ENCODE measurements at regions not wholly inside any gene's neighbourhood (a gene's known extent, or its start where the extent isn't known, plus 50 kb on each side); places are given as distances from the start of the nearest gene placed in this dataset.

GRCh38 chr7:84484502-84485079 is 290.0 kb upstream of the SEMA3A start:
- no peak for DNase-seq (ENCODE audit: low spot score)

- DNase-seq (ENCODE audit: low spot score), result no peak
These were observed 287.9 kb upstream of the SEMA3A start for GRCh38 chr7:84482476-84482875.

DNA sequence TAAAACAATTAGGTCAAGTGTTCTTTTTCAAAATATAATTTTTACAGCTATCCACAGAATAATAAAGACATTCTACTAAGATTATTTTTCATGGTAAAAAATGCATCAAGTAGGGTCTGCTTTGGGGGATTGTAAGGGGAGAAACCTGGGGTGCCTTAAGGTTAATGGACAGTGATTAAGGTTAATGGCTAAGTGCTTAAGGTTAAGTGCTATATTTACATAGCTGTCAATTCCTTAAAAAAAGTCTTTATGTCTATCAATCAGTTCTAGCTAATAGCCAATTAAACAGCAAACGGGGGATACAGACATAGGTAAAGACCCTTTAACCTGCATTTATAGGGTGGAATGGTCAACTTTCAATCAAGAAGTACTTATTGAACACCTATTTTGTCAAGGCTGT is 284.5 kb upstream of the SEMA3A start:
- no peak for DNase-seq (ENCODE audit: low spot score)

GRCh38 chr7:84477786-84478478 is 283.3 kb upstream of the SEMA3A start:
- DNase-seq (ENCODE audit: low spot score), result no peak

GRCh38 chr7:84474436-84474835 is 279.8 kb upstream of the SEMA3A start:
- no peak for DNase-seq (ENCODE audit: low spot score)

- no peak for DNase-seq (ENCODE audit: low spot score)
These were observed 277.0 kb upstream of the SEMA3A start for GRCh38 chr7:84471576-84471975.

DNA sequence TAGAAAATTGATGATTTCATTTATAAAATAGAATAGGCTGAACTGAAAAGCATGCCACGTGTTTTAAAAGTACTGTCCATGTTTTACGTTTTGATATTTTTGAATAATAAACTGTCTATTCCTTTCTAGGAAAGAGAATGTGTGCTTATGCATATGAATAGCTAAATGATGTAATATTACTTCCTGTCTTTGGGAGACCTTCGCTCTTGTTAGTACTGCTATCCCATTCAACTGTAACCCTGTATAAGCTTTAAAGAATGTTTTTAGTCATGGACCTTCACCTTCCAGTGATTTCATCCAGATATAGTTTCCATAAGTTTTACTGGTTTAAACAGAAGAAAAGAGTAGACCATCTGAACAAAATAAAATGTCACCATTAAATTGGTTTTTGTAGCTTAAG is 274.4 kb upstream of the SEMA3A start:
- DNase-seq (ENCODE audit: low spot score), result no peak

- DNase-seq (ENCODE audit: low spot score), result no peak
These were observed 267.7 kb upstream of the SEMA3A start for GRCh38 chr7:84462259-84462658.

- no peak for DNase-seq (ENCODE audit: low spot score)
These were observed 266.5 kb upstream of the SEMA3A start for GRCh38 chr7:84461093-84461492.

DNA sequence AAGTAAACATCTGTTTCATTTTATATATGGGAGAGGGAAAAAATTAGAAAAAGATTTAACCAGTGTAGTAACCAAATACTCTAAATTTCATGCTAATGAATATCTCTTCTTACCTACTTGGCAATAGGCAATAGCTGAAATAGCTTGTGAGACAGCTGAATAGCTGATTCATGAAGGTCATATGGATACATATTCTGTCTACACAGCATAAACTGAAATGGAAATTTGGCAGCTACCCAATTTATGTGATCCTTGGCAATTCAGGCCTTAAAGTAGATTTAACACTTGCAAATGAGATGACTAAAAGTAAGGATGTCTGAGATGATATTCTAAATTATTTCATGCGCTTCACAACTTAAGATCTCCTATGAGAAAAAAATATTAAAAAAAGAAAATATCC is 261.2 kb upstream of the SEMA3A start:
- DNase-seq (ENCODE audit: low spot score), result no peak

DNA sequence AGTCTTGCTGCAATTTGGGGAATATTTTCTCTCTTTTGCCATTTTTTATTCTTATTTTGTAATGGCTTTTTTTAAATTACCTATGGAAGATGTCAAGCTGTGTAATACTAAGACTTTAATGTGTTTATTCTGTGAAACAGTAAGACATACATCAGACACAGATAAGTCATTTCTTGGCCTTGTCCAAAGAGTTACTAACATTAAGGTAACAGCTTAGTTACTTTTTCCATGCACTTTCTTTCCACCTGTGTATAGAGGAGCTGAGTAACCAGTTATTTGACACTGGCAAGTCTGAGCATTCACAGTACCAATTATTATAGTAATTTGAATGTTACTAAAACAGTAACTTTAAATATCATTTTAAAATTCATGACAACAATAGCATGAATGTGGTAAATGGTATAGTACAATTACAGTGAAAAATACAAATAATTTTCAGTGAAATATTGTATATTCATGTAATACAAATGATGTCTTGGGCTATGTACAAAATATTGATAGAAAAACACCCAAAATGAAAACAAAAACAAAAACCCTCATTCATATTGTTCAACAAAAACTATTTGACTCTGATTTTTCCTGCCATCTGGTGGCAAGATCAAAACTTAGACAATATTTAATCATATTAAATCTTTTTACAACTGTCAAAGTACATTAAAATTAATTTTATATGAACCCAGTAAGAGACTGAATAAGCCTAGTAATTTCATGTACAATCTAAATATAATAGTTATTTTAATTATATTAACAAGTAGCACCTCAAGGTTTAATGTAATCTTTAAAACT is 259.8 kb upstream of the SEMA3A start:
- no peak for DNase-seq (ENCODE audit: low spot score)

- DNase-seq (ENCODE audit: low spot score), result no peak
These were observed 258.0 kb upstream of the SEMA3A start for GRCh38 chr7:84452618-84453017.

DNA sequence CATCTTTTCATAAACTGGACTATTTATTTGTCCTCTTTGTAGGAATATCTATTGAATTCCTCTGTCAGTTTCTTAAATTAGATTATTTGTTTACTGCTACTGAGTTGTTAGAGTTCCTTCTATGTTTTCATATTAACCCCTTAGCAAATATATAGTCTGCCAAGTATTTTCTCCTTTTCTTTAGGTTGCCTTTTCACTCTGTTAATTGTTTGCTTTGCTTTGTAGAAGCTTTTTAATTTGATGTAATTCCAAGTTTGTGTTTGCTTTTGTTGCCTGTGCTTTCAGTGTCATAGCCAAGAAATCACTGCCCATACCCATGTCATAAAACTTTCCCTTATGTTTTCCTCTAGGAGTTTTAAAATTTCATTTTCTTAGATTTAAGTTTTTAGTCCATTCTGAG is 256.2 kb upstream of the SEMA3A start:
- DNase-seq (ENCODE audit: low spot score), result no peak

DNA sequence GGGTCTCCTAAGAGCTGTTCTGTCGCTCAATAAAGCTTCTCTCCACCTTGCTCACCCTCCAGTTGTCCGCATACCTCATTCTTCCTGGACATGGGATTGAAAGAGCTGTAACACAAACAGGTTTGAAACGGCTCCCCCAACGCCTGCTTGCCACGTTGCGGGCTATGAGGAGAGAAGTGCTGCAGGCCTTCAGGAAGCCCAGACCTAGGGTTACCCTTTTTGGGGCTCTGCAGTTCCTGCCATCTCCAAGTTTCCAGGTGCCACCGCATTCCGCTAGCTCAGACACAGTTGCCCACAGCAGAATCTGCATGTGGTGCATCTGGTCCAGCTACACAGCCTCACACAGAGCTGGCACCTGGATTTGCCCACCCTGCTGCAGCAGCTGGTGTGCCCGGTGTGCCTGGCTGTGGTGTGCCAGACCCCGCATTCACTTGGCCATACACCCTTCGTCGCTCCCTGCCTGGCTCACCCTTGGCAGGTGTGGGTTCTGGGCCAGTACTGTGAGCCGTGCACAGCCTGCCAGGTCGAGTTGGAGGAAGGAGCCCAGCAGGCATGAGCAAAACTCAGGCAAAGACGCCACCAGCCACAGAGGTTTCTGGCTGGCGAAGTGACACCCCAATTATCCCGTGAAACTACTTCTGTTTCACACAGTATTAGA is 253.2 kb upstream of the SEMA3A start:
- DNase-seq (ENCODE audit: low spot score), result no peak

- no peak for DNase-seq (ENCODE audit: low spot score)
These were observed 252.4 kb upstream of the SEMA3A start for GRCh38 chr7:84446991-84447480.

- DNase-seq (ENCODE audit: low spot score), result no peak
These were observed 231.2 kb upstream of the SEMA3A start for GRCh38 chr7:84425702-84426259.

DNA sequence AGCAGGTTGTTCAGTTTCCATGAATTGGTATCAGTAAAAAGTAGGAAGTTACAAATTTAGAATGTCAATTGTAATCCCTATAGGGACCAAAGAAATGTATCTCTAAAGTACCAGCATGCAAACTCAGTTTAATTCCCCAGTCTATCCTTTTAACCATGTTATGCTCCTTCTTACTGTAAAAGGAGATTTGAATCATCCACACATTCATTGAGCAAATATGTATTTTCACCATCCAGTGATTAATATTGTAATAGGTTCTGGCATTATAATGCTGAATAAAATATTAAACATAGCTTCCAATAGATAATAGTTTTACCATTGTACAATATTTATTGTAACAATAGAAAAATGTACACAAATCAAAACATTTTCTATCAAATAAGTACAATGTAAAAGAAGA is 228.2 kb upstream of the SEMA3A start:
- no peak for DNase-seq (ENCODE audit: low spot score)

DNA sequence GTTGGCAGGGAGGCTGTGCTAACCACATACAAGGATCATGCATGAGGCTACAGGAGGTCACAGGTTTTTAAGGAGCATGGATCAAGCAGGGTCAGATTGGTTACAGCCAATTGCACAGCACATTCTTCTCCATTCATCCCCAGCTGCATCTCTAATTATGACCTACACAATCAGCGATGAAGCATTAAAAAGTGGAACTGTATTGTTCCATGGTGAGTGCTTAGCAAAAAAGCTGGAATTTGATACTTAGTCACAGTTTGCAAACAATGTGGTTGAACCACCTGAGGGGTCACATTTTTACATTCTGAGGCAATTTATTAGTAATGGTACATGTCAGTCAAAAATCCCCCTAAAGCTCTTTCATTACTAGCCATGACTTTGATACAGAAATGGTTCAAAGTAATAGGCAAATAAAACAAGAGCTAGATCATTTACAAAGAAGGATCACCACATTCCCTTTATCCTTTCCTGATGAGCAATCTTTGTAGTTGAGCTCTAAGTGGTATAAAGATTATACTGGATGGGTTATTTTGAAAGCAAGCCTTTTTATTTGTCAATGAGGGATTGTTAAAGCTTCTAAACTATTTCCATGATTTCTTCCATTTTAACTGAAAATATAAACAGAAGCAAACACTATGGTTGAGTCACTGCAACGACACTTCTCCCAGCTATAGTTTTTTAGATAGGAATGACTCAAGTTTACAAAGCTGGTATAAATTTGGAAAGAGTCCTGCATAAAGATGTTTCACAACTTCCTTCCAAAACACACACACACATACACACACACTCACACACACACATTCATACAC is 217.8 kb upstream of the SEMA3A start:
- no peak for DNase-seq (ENCODE audit: low spot score)

GRCh38 chr7:84399661-84400060 is 205.1 kb upstream of the SEMA3A start:
- no peak for DNase-seq (ENCODE audit: low spot score)

GRCh38 chr7:84394219-84394618 is 199.6 kb upstream of the SEMA3A start:
- DNase-seq (ENCODE audit: low spot score), result no peak

DNA sequence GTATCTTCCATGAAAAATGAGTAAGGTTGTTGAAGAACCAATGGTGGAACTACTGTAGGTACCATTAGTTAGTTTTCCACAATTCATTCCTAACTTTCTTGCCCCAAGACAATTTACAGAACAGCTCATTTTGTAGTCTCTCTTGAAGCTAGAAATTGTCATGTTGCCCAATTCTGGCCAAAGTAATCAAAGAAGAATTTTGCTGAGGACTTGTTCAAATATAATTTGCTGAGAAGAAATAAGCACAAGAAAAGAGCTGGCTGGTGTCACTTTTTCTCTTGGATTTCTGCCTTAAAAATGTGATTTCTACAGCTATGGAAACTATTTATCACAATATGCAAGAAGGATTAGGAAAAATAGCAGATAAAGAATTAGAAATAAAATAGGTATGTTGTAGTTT is 199.2 kb upstream of the SEMA3A start:
- no peak for DNase-seq (ENCODE audit: low spot score)

DNA sequence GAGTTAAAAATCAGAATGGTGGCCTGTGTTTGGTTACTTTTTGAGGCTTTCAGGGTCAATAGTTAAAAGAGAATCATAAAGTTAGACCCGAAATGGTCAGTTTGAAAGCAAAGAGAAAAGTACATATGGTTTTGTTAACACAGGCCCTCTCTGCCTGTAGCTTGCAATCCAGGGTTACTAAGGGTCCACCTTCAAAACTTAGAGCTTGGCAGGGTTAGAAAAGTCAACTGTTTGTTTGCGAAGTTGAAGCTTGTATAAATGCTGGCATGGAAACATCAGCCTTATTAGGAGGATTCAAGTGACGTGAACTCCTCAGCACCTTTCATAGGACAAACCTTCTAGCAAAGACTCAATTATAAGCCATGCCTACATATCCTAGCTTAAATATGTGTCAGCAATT is 196.3 kb upstream of the SEMA3A start:
- no peak for DNase-seq (ENCODE audit: low spot score)
